Stimulated activated effector memory CD8-positive, alpha-beta T cell treated with anti-CD3 and anti-CD28 coated beads, Interleukin-12 subunit alpha, Interleukin-12 subunit beta, amount 100 ng/mL, for 72 hours (primary cell): ENCODE measurements at regions not wholly inside any gene's neighbourhood (a gene's known extent, or its start where the extent isn't known, plus 50 kb on each side); places are given as distances from the start of the nearest gene placed in this dataset.

Source experiments
- ATAC-seq: fragments of 150-1000 bp; cut with Tn5 transposase; 2 replicates; pipeline ENCODE4 v1.10.0; 2021
- DNase-seq, 2 donors: peaks; one replicate each; pipeline ENCODE4 v3.0.0; 2021 to 2022; ENCODE audit warnings: low spot score in 2 of 2
- H3K27ac Mint-ChIP-seq: one replicate; pipeline ENCODE4 v1.8.0; 2022; ENCODE audit warnings: mild to moderate bottlenecking, mixed read lengths
- H3K36me3 Mint-ChIP-seq: one replicate; pipeline ENCODE4 v1.8.0; 2022; ENCODE audit warnings: mild to moderate bottlenecking, mixed read lengths
- H3K4me1 Mint-ChIP-seq: one replicate; pipeline ENCODE4 v1.8.0; 2022; ENCODE audit warnings: mixed read lengths
- H3K4me3 Mint-ChIP-seq: one replicate; pipeline ENCODE4 v1.8.0; 2022; ENCODE audit warnings: mild to moderate bottlenecking, mixed read lengths
- H3K9me3 Mint-ChIP-seq: one replicate; pipeline ENCODE4 v1.8.0; 2022; ENCODE audit warnings: mixed read lengths

GRCh38 chr9:88678431-88678830 lies 143.5 kb downstream of the NXNL2 start:
- peaks cover 6% of the 10 kb centered on the region for H3K4me1 Mint-ChIP-seq
- no peak for ATAC-seq
- no peaks in the 10 kb centered on the region for H3K36me3 Mint-ChIP-seq
- no peak overlapping the region for H3K4me3 Mint-ChIP-seq
- H3K27ac Mint-ChIP-seq: no peak overlapping the region
- DNase-seq: no peak
- H3K9me3 Mint-ChIP-seq: peaks cover 4% of the 10 kb centered on the region

DNA sequence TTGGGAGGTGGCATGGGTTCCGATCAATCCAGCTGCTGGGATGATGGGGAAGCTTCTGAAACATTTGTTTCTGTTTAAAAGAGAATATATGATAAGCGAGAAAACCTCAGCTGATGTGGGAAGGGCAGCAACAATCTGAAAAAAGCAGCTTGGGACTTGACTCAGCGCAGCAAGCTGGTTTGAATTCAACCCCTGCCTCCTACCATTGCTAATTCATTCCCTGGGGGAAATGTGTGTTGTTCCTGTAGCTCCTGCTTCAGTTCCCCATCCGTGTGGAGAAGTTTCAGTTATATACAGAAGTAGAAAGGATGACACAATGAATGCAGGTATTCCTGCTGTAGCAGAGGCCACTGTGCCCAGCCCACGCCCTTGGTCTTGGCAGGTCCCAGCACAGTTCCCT lies 145.1 kb downstream of the NXNL2 start:
- Mint-ChIP-seq H3K4me3 (no peak overlapping the region), H3K4me1 (peaks cover 6% of the 10 kb centered on the region), H3K9me3 (peaks cover 4% of the 10 kb centered on the region), H3K27ac (no peak overlapping the region), H3K36me3 (no peaks in the 10 kb centered on the region)
- ATAC-seq (no peak), DNase-seq (no peak)

GRCh38 chr9:88680505-88681160 lies 145.7 kb downstream of the NXNL2 start:
- DNase-seq (no peak), ATAC-seq (no peak)
- H3K27ac Mint-ChIP-seq: no peak overlapping the region
- peaks cover 6% of the 10 kb centered on the region for H3K4me1 Mint-ChIP-seq
- H3K36me3 Mint-ChIP-seq: no peaks in the 10 kb centered on the region
- H3K9me3 Mint-ChIP-seq: peaks cover 4% of the 10 kb centered on the region
- no peak overlapping the region for H3K4me3 Mint-ChIP-seq

GRCh38 chr9:88681434-88681833 lies 146.5 kb downstream of the NXNL2 start:
- DNase-seq (no peak), ATAC-seq (no peak)
- H3K4me3 Mint-ChIP-seq: no peak overlapping the region
- H3K9me3 Mint-ChIP-seq: peaks cover 4% of the 10 kb centered on the region
- no peaks in the 10 kb centered on the region for H3K36me3 Mint-ChIP-seq
- no peak overlapping the region for H3K27ac Mint-ChIP-seq
- peaks cover 6% of the 10 kb centered on the region for H3K4me1 Mint-ChIP-seq

- no peaks in the 10 kb centered on the region for H3K4me1 Mint-ChIP-seq
- no peaks in the 10 kb centered on the region for H3K9me3 Mint-ChIP-seq
- H3K4me3 Mint-ChIP-seq: no peak overlapping the region
- ATAC-seq: no peak
- no peak overlapping the region for H3K27ac Mint-ChIP-seq
- H3K36me3 Mint-ChIP-seq: no peaks in the 10 kb centered on the region
- no peak for DNase-seq
Measured at GRCh38 chr9:88682431-88682831, 147.5 kb downstream of the NXNL2 start.

- no peak for ATAC-seq
- Mint-ChIP-seq H3K9me3 (no peaks in the 10 kb centered on the region), H3K4me3 (no peak overlapping the region), H3K27ac (no peak overlapping the region), H3K4me1 (no peaks in the 10 kb centered on the region), H3K36me3 (no peaks in the 10 kb centered on the region)
- DNase-seq: no peak
Measured at GRCh38 chr9:88684046-88684445, 149.1 kb downstream of the NXNL2 start.

DNA sequence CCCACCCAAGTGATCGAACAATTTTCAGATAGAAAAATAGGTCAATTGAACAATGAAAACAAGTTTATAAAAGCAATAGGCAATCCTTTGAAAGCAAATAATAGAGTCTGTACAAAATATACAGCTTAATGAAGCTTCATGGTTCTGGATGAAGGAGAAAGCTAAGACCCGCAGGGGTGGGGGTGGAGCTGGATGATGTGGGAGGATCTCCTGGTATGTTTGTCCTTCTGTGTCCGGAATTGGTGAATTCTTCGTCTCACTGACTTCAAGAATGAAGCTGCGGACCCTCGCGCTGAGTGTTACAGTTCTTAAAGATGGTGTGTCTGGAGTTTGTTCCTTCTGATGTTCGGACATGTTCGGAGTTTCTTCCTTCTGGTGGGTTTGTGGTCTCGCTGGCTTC lies 149.9 kb downstream of the NXNL2 start:
- no peak overlapping the region for H3K27ac Mint-ChIP-seq
- DNase-seq (no peak), ATAC-seq (no peak)
- no peaks in the 10 kb centered on the region for H3K9me3 Mint-ChIP-seq
- H3K4me3 Mint-ChIP-seq: no peak overlapping the region
- no peaks in the 10 kb centered on the region for H3K4me1 Mint-ChIP-seq
- no peaks in the 10 kb centered on the region for H3K36me3 Mint-ChIP-seq

DNA sequence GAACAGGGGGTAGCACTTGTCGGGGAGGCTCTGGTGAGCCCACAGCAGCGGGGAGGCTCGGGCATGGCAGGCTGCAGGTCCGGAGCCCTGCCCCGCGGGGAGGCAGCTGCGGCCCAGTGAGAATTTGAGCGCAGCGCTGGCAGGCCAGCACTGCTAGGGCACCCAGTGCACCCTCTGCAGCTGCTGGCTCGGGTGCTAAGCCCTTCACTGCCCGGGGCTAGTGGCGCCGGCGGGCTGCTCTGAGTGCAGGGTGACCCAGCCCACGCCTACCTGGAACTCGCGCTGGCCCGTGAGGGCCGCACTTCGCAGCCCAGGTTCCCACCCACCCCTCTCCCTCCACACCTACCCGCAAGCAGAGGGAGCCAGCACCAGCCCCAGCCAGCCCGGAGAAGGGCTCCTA lies 151.0 kb downstream of the NXNL2 start:
- Mint-ChIP-seq H3K36me3 (no peaks in the 10 kb centered on the region), H3K4me3 (no peak overlapping the region), H3K4me1 (no peaks in the 10 kb centered on the region), H3K9me3 (no peaks in the 10 kb centered on the region), H3K27ac (no peak overlapping the region)
- ATAC-seq: no peak
- DNase-seq: no peak

- ATAC-seq (no peak), DNase-seq (no peak)
- no peak overlapping the region for H3K4me3 Mint-ChIP-seq
- no peaks in the 10 kb centered on the region for H3K36me3 Mint-ChIP-seq
- H3K27ac Mint-ChIP-seq: no peak overlapping the region
- no peaks in the 10 kb centered on the region for H3K4me1 Mint-ChIP-seq
- H3K9me3 Mint-ChIP-seq: no peaks in the 10 kb centered on the region
Measured at GRCh38 chr9:88689509-88690298, 154.7 kb downstream of the NXNL2 start.

DNA sequence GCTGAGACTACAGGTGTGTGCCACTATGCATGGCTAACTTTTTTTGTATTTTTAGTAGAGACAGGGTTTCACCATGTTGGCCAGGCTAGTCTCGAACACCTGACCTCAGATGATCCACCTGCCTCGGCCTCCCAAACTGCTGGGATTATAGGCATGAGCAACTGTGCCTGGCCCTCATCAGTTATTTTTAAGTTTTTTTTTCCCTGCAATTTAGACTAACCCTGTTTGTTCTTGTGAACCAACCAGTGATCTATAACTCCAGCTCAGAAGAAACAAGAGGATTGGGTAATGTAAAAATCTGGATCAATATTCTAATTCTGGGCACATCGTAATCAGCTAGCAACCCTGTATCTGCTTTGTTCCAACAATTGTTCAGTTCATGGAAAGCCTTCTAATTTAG lies 155.7 kb downstream of the NXNL2 start:
- ATAC-seq (no peak), DNase-seq (no peak)
- H3K9me3 Mint-ChIP-seq: no peaks in the 10 kb centered on the region
- no peaks in the 10 kb centered on the region for H3K4me1 Mint-ChIP-seq
- H3K36me3 Mint-ChIP-seq: no peaks in the 10 kb centered on the region
- H3K27ac Mint-ChIP-seq: no peak overlapping the region
- no peak overlapping the region for H3K4me3 Mint-ChIP-seq

- Mint-ChIP-seq H3K4me3 (no peak overlapping the region), H3K36me3 (no peaks in the 10 kb centered on the region), H3K9me3 (no peaks in the 10 kb centered on the region), H3K27ac (no peak overlapping the region), H3K4me1 (no peaks in the 10 kb centered on the region)
- no peak for DNase-seq
- no peak for ATAC-seq
Measured at GRCh38 chr9:88691091-88691490, 156.1 kb downstream of the NXNL2 start.

GRCh38 chr9:88691811-88692210 lies 156.8 kb downstream of the NXNL2 start:
- no peaks in the 10 kb centered on the region for H3K36me3 Mint-ChIP-seq
- no peak overlapping the region for H3K4me3 Mint-ChIP-seq
- H3K9me3 Mint-ChIP-seq: no peaks in the 10 kb centered on the region
- H3K27ac Mint-ChIP-seq: no peak overlapping the region
- no peaks in the 10 kb centered on the region for H3K4me1 Mint-ChIP-seq
- no peak for ATAC-seq
- no peak for DNase-seq

DNA sequence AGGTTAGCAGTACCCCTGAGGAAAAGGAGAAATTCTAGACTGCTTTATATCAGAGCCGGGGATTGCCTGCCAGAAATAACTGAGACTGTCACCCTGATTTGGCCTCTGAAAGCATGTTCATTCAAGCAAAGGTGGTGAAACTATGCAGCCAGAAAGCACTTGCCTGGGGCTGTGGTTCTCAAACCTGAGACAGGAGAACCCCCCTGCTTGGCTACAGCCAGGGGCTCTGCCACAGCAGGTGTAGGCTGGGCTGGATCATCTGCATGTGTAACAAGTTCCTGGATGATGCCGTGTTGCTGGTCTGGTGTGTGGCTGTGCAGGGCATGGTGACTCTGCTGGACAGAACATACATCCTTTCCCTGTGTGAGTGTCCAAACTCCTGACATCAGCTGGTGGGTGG lies 157.8 kb downstream of the NXNL2 start:
- Mint-ChIP-seq H3K9me3 (no peaks in the 10 kb centered on the region), H3K4me3 (no peak overlapping the region), H3K4me1 (no peaks in the 10 kb centered on the region), H3K27ac (no peak overlapping the region), H3K36me3 (no peaks in the 10 kb centered on the region)
- DNase-seq (no peak), ATAC-seq (no peak)

GRCh38 chr9:88694625-88695024 lies 159.6 kb downstream of the NXNL2 start:
- no peak for ATAC-seq
- no peaks in the 10 kb centered on the region for H3K9me3 Mint-ChIP-seq
- H3K36me3 Mint-ChIP-seq: no peaks in the 10 kb centered on the region
- no peak overlapping the region for H3K27ac Mint-ChIP-seq
- no peaks in the 10 kb centered on the region for H3K4me1 Mint-ChIP-seq
- DNase-seq: no peak
- no peak overlapping the region for H3K4me3 Mint-ChIP-seq

DNA sequence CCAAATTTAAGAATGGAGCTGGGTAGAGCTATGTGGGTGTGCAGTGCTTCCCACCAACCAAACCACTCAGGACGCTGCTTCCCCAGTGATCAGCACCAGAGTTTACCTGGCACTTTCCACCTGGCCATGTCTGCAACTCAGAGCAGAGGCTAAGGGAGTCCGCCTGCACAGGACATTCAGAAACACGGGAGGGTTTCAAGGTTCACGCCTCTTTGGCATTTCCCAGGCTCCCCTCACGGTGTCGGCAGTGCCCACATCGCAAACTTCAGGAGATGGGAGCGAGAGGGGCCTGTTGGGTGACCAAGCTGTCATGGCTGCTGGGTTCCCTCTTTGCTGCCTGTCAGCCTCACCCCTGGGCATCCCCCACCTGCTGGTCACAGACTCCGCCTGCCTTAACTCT lies 161.5 kb downstream of the NXNL2 start:
- Mint-ChIP-seq H3K4me1 (no peaks in the 10 kb centered on the region), H3K4me3 (no peak overlapping the region), H3K27ac (no peak overlapping the region), H3K36me3 (no peaks in the 10 kb centered on the region), H3K9me3 (no peaks in the 10 kb centered on the region)
- ATAC-seq (no peak), DNase-seq (no peak)

DNA sequence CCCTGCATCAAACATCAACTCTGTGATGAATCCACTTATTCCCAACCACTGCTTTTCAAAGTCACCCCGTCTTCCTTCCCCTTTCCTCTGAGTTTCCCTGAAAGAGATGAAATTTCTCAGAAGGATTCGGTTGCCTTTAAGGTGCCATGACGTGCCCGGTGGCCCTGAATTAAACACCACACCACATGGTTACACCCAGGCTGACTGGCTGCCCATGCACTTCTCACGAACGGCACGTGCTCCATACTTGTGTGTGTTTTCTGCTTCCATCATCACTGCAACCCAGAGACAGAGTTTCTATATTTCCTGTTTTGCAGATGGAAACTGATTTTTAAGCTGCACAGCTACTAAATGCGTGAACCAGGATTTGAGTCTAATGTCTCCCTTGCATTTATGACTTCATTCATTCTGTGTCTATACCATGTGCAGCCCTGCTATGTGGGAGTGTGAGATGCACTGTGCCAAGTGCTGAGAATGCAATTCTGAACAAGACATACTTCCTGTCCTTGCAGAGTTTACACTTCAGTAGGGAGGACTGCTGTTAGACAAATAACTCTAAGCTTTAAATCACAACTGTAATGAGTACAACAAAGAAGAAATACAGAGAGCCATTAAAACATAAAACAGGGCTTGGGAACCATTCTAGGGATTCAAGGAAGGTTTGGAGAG lies 162.9 kb downstream of the NXNL2 start:
- Mint-ChIP-seq H3K27ac (no peak overlapping the region), H3K4me3 (no peak overlapping the region), H3K36me3 (no peaks in the 10 kb centered on the region), H3K4me1 (no peaks in the 10 kb centered on the region), H3K9me3 (no peaks in the 10 kb centered on the region)
- ATAC-seq (no peak), DNase-seq (no peak)
